ENCODE measurements at regions not wholly inside any gene's neighbourhood (a gene's known extent, or its start where the extent isn't known, plus 50 kb on each side); places are given as distances from the start of the nearest gene placed in this dataset.

GRCh38 chr5:51279983-51280706, 103.1 kb upstream of the ISL1 start:
- no peak for TF ChIP-seq POLR2A (IDR thresholded peaks at IDR 0.05)
- TF ChIP-seq CTCF (IDR thresholded peaks at IDR 0.05): no peak
